Endodermal cell (in vitro differentiated cells): ENCODE measurements at regions not wholly inside any gene's neighbourhood (a gene's known extent, or its start where the extent isn't known, plus 50 kb on each side); places are given as distances from the start of the nearest gene placed in this dataset.

ENCODE experiments used
- DNase-seq: peaks from one replicate; pipeline ENCODE4 v3.0.0-alpha.2; 2017
- H3K27ac ChIP-seq: 2 replicates; pipeline ENCODE4 v1.5.1; 2013; ENCODE audit warnings: mild to moderate bottlenecking, low read depth, low read length, moderate library complexity
- H3K27me3 ChIP-seq: 2 replicates; pipeline ENCODE4 v1.6.1; 2013; ENCODE audit warnings: mild to moderate bottlenecking, low read length, moderate library complexity; ENCODE audit not compliant: insufficient read depth, control insufficient read depth, poor library complexity, severe bottlenecking
- H3K36me3 ChIP-seq: 2 replicates; pipeline ENCODE4 v1.7.0; 2013; ENCODE audit warnings: mild to moderate bottlenecking, low read length, moderate library complexity; ENCODE audit not compliant: control insufficient read depth, insufficient read depth
- H3K4me1 ChIP-seq: one replicate; pipeline ENCODE4 v1.7.0; 2013; ENCODE audit warnings: low read length; ENCODE audit not compliant: control insufficient read depth, insufficient read depth
- H3K4me3 ChIP-seq: 2 replicates; pipeline ENCODE4 v1.5.1; 2013; ENCODE audit warnings: mild to moderate bottlenecking, low read length, moderate library complexity
- H3K9ac ChIP-seq: 2 replicates; pipeline ENCODE4 v1.6.1; 2013; ENCODE audit warnings: mild to moderate bottlenecking, low read length, moderate library complexity; ENCODE audit not compliant: poor library complexity, severe bottlenecking; ENCODE audit errors: extremely low read depth
- H3K9me3 ChIP-seq: 2 replicates; pipeline ENCODE4 v1.6.1; 2013; ENCODE audit warnings: mild to moderate bottlenecking, low read length, moderate library complexity; ENCODE audit not compliant: control insufficient read depth
- H3K27ac Mint-ChIP-seq: 2 replicates; pipeline ENCODE4 v1.8.0; 2020; ENCODE audit warnings: mixed read lengths
- H3K27me3 Mint-ChIP-seq: 2 replicates; pipeline ENCODE4 v1.8.0; 2021; ENCODE audit warnings: mild to moderate bottlenecking, mixed read lengths; ENCODE audit not compliant: insufficient read depth
- H3K36me3 Mint-ChIP-seq: 2 replicates; pipeline ENCODE4 v1.8.0; 2020; ENCODE audit warnings: low read depth, mixed read lengths
- H3K4me1 Mint-ChIP-seq: 2 replicates; pipeline ENCODE4 v1.8.0; 2020; ENCODE audit warnings: mixed read lengths
- H3K4me3 Mint-ChIP-seq: 2 replicates; pipeline ENCODE4 v1.8.0; 2020; ENCODE audit warnings: mild to moderate bottlenecking, moderate library complexity, mixed read lengths
- H3K9me3 Mint-ChIP-seq: 2 replicates; pipeline ENCODE4 v1.8.0; 2020; ENCODE audit warnings: mild to moderate bottlenecking, mixed read lengths
- CTCF ChIP-seq: fragments of 200-600 bp; sonication (generic); conservative IDR thresholded peaks from 2 replicates; pipeline ENCODE4 v1.5.0; 2021; ENCODE audit warnings: antibody characterized with exemption, mild to moderate bottlenecking
- WGBS, 2 experiments: methylation state at CpG; one replicate each; pipeline versions ENCODE4 v1.1.5 to v1.1.7; 2013; ENCODE audit warnings: missing lambda C conversion rate in 2 of 2, mixed read lengths in 1 of 2; ENCODE audit not compliant: insufficient coverage in 1 of 2, insufficient read length in 1 of 2; 5-methylcytosine and 5-hydroxymethylcytosine counted together

GRCh38 chr12:127936463-127936862 lies 330.5 kb upstream of the TMEM132C start:
- Mint-ChIP-seq H3K9me3 (no peaks in the 10 kb centered on the region), H3K27ac (no peak overlapping the region), H3K36me3 (no peaks in the 10 kb centered on the region), H3K4me1 (no peaks in the 10 kb centered on the region), H3K4me3 (no peak overlapping the region), H3K27me3 (no peaks in the 10 kb centered on the region)
- no peak for DNase-seq
- no peaks in the 10 kb centered on the region for H3K36me3 ChIP-seq
- no peaks in the 10 kb centered on the region for H3K27me3 ChIP-seq
- TF ChIP-seq CTCF = no peak
- H3K9ac ChIP-seq = no peak overlapping the region
- 85% methylated on average over 2 of the region's 2 CpGs for WGBS, 2 experiments
- H3K9me3 ChIP-seq = no peaks in the 10 kb centered on the region
- H3K4me1 ChIP-seq = no peaks in the 10 kb centered on the region
- no peak overlapping the region for H3K27ac ChIP-seq
- H3K4me3 ChIP-seq = no peak overlapping the region

- TF ChIP-seq CTCF = no peak
- Histone ChIP-seq H3K27me3 (no peaks in the 10 kb centered on the region), H3K4me3 (no peak overlapping the region), H3K27ac (no peak overlapping the region), H3K4me1 (no peaks in the 10 kb centered on the region), H3K9me3 (no peaks in the 10 kb centered on the region), H3K36me3 (no peaks in the 10 kb centered on the region), H3K9ac (no peak overlapping the region)
- Mint-ChIP-seq H3K9me3 (no peaks in the 10 kb centered on the region), H3K27me3 (no peaks in the 10 kb centered on the region), H3K27ac (no peak overlapping the region), H3K4me1 (no peaks in the 10 kb centered on the region), H3K4me3 (no peak overlapping the region), H3K36me3 (no peaks in the 10 kb centered on the region)
- WGBS, 2 experiments = 75 to 89% methylated on average over 2 to 3 of the region's 3 CpGs
- DNase-seq = no peak
Observed at GRCh38 chr12:127941332-127941731, 325.6 kb upstream of the TMEM132C start.

- Histone ChIP-seq H3K27ac (no peak overlapping the region), H3K9ac (no peak overlapping the region), H3K27me3 (no peaks in the 10 kb centered on the region), H3K4me1 (no peaks in the 10 kb centered on the region), H3K36me3 (no peaks in the 10 kb centered on the region), H3K4me3 (no peak overlapping the region), H3K9me3 (no peaks in the 10 kb centered on the region)
- WGBS, 2 experiments = 81 to 100% methylated on average over 1 to 3 of the region's 3 CpGs
- Mint-ChIP-seq H3K27me3 (no peaks in the 10 kb centered on the region), H3K4me1 (no peaks in the 10 kb centered on the region), H3K36me3 (no peaks in the 10 kb centered on the region), H3K9me3 (peaks cover 2% of the 10 kb centered on the region), H3K4me3 (no peak overlapping the region), H3K27ac (no peak overlapping the region)
- TF ChIP-seq CTCF = no peak
- DNase-seq = no peak
Observed at GRCh38 chr12:127942981-127943380, 324.0 kb upstream of the TMEM132C start.
